ENCODE measurements at regions not wholly inside any gene's neighbourhood (a gene's known extent, or its start where the extent isn't known, plus 50 kb on each side); places are given as distances from the start of the nearest gene placed in this dataset.
A peak's percentile ranks its signal among the peaks of the same experiment; 100 is the strongest.

DNA sequence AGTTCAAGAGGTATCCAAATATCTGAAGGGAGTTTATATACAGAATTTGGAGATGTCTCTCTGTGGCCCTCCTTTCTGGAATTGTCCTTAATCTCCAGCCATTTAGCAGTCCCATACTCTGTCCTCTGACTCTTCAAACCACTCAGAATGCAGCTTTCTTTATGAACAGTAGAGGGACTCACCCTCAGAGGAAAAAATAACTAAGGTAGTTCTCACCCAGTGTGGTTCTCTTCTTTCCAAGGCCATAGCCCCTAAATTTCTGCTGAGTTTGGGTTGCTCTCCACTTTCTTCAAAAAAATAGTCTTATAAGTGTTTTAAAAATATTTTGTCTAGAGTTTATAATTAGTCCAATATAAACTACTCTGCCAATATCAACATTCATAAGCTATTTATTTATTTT is 369.7 kb downstream of the MATN1 start:
- Mint-ChIP-seq H3K4me1 (ENCODE audit: low read depth, unreplicated experiment) (no peaks in the 10 kb centered on the region), H3K4me3 (ENCODE audit: unreplicated experiment) (no peak overlapping the region), H3K9me3 (ENCODE audit: unreplicated experiment) (peaks cover 4% of the 10 kb centered on the region), H3K27ac (ENCODE audit: unreplicated experiment) (no peak overlapping the region), H3K36me3 (ENCODE audit: low read depth, unreplicated experiment) (no peaks in the 10 kb centered on the region), H3K27me3 (ENCODE audit: low read depth, unreplicated experiment) (peaks cover 27% of the 10 kb centered on the region)
- Histone ChIP-seq H3K9me3 (ENCODE audit: insufficient read depth, low read depth, low read length) (no peaks in the 10 kb centered on the region), H3K4me2 (ENCODE audit: low read length) (no peak overlapping the region), H2AFZ (ENCODE audit: low read depth, low read length) (no peak overlapping the region), H3K4me1 (ENCODE audit: insufficient read depth, low read length) (no peaks in the 10 kb centered on the region), H4K20me1 (ENCODE audit: insufficient read depth, low read length) (no peaks in the 10 kb centered on the region), H3K4me3 (ENCODE audit: insufficient read depth, low read depth, low read length) (no peak overlapping the region), H3K9ac (ENCODE audit: low read length) (no peak overlapping the region), H3K36me3 (ENCODE audit: insufficient read depth, low read length) (no peaks in the 10 kb centered on the region), H3K27ac (ENCODE audit: low read depth, low read length) (no peak overlapping the region), H3K79me2 (ENCODE audit: insufficient read depth, low read length) (no peaks in the 10 kb centered on the region), H3K27me3 (ENCODE audit: insufficient read depth, low read length) (no peaks in the 10 kb centered on the region)
- DNase-seq (ENCODE audit: low read depth) (peak; percentile 16), FAIRE-seq (no peak)
- no peak for TF ChIP-seq EZH2 (IDR thresholded peaks at IDR 0.05; ENCODE audit: insufficient read depth, low read length)
- TF ChIP-seq, protein P1, sequence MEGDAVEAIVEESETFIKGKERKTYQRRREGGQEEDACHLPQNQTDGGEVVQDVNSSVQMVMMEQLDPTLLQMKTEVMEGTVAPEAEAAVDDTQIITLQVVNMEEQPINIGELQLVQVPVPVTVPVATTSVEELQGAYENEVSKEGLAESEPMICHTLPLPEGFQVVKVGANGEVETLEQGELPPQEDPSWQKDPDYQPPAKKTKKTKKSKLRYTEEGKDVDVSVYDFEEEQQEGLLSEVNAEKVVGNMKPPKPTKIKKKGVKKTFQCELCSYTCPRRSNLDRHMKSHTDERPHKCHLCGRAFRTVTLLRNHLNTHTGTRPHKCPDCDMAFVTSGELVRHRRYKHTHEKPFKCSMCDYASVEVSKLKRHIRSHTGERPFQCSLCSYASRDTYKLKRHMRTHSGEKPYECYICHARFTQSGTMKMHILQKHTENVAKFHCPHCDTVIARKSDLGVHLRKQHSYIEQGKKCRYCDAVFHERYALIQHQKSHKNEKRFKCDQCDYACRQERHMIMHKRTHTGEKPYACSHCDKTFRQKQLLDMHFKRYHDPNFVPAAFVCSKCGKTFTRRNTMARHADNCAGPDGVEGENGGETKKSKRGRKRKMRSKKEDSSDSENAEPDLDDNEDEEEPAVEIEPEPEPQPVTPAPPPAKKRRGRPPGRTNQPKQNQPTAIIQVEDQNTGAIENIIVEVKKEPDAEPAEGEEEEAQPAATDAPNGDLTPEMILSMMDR (IDR thresholded peaks at IDR 0.05; ENCODE audit: insufficient read depth, low read depth, low read length), result no peak

DNA sequence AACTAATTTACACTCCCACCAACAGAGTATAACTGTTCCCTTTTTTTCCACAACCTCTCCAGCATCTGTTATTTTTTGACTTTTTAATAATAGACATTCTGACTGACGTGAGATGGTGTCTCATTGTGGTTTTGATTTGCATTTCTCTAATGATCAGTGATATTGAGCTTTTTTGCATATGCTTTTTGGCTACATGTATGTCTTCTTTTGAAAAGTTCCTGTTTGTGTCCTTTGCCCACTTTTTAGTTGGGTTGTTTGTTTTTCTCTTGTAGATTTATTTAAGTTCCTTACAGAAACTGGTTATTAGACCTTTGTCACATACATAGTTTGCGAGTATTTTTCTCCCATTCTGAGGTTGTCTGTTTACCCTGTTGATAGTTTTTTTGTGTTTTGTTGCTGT is 375.2 kb downstream of the MATN1 start:
- no peak for TF ChIP-seq EZH2 (IDR thresholded peaks at IDR 0.05; ENCODE audit: insufficient read depth, low read length)
- TF ChIP-seq, protein P1 (IDR thresholded peaks at IDR 0.05; ENCODE audit: insufficient read depth, low read depth, low read length), result no peak
- peaks cover 6% of the 10 kb centered on the region for H3K9me3 Mint-ChIP-seq (ENCODE audit: unreplicated experiment)
- Histone ChIP-seq H4K20me1 (ENCODE audit: insufficient read depth, low read length) (no peaks in the 10 kb centered on the region), H3K4me2 (ENCODE audit: low read length) (no peak overlapping the region), H3K27me3 (ENCODE audit: insufficient read depth, low read length) (no peaks in the 10 kb centered on the region), H3K36me3 (ENCODE audit: insufficient read depth, low read length) (no peaks in the 10 kb centered on the region), H3K9ac (ENCODE audit: low read length) (no peak overlapping the region), H2AFZ (ENCODE audit: low read depth, low read length) (no peak overlapping the region), H3K27ac (ENCODE audit: low read depth, low read length) (no peak overlapping the region), H3K4me3 (ENCODE audit: insufficient read depth, low read depth, low read length) (no peak overlapping the region), H3K79me2 (ENCODE audit: insufficient read depth, low read length) (no peaks in the 10 kb centered on the region), H3K4me1 (ENCODE audit: insufficient read depth, low read length) (no peaks in the 10 kb centered on the region), H3K9me3 (ENCODE audit: insufficient read depth, low read depth, low read length) (no peaks in the 10 kb centered on the region)
- H3K36me3 Mint-ChIP-seq (ENCODE audit: low read depth, unreplicated experiment), result no peaks in the 10 kb centered on the region
- H3K27me3 Mint-ChIP-seq (ENCODE audit: low read depth, unreplicated experiment), result peaks cover 2% of the 10 kb centered on the region
- FAIRE-seq (no peak), DNase-seq (ENCODE audit: low read depth) (no peak)
- H3K4me1 Mint-ChIP-seq (ENCODE audit: low read depth, unreplicated experiment), result no peaks in the 10 kb centered on the region
- H3K27ac Mint-ChIP-seq (ENCODE audit: unreplicated experiment), result no peak overlapping the region
- H3K4me3 Mint-ChIP-seq (ENCODE audit: unreplicated experiment), result no peak overlapping the region

DNA sequence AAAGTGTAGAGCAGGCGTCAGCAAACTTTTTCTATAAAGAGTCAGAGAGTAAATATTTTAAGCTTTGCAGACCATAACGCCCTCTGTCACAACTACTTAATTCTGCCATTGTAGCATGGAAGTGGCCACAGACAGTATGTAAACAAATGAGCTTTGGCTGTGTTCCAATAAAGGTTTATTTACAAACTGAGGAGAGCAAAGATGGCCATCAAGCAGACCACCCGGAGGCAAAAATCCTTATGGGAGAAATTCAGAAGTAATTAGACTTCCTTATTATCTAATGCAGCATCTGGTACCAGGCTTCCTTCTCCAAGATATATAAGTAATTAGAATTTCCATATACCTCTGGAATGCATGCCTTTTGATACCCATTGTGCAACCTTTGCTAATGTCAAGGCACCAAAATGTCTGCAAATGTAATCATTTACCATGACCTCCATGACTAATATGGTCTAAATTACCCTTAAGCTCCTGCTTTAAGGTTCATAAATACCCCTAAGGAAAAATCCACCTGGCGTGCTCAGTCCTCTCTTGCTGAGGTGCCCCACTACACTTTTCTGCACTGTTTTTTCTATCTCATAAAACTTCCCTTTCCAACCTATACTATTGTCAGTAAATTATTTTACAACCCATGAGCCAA is 377.8 kb downstream of the MATN1 start:
- no peaks in the 10 kb centered on the region for H3K9me3 ChIP-seq (ENCODE audit: insufficient read depth, low read depth, low read length)
- H3K4me3 Mint-ChIP-seq (ENCODE audit: unreplicated experiment), result no peak overlapping the region
- H3K4me3 ChIP-seq (ENCODE audit: insufficient read depth, low read depth, low read length), result no peak overlapping the region
- no peaks in the 10 kb centered on the region for H3K79me2 ChIP-seq (ENCODE audit: insufficient read depth, low read length)
- FAIRE-seq (no peak), DNase-seq (ENCODE audit: low read depth) (no peak)
- no peaks in the 10 kb centered on the region for H3K4me1 ChIP-seq (ENCODE audit: insufficient read depth, low read length)
- H3K36me3 Mint-ChIP-seq (ENCODE audit: low read depth, unreplicated experiment), result no peaks in the 10 kb centered on the region
- H3K9ac ChIP-seq (ENCODE audit: low read length), result no peak overlapping the region
- no peaks in the 10 kb centered on the region for H3K36me3 ChIP-seq (ENCODE audit: insufficient read depth, low read length)
- H3K27me3 Mint-ChIP-seq (ENCODE audit: low read depth, unreplicated experiment), result peaks cover 3% of the 10 kb centered on the region
- no peak overlapping the region for H2AFZ ChIP-seq (ENCODE audit: low read depth, low read length)
- H3K27ac ChIP-seq (ENCODE audit: low read depth, low read length), result no peak overlapping the region
- H3K9me3 Mint-ChIP-seq (ENCODE audit: unreplicated experiment), result peaks cover 9% of the 10 kb centered on the region
- H4K20me1 ChIP-seq (ENCODE audit: insufficient read depth, low read length), result no peaks in the 10 kb centered on the region
- H3K27ac Mint-ChIP-seq (ENCODE audit: unreplicated experiment), result no peak overlapping the region
- no peak for TF ChIP-seq EZH2 (IDR thresholded peaks at IDR 0.05; ENCODE audit: insufficient read depth, low read length)
- TF ChIP-seq, protein P1 (IDR thresholded peaks at IDR 0.05; ENCODE audit: insufficient read depth, low read depth, low read length), result no peak
- H3K27me3 ChIP-seq (ENCODE audit: insufficient read depth, low read length), result no peaks in the 10 kb centered on the region
- no peak overlapping the region for H3K4me2 ChIP-seq (ENCODE audit: low read length)
- H3K4me1 Mint-ChIP-seq (ENCODE audit: low read depth, unreplicated experiment), result no peaks in the 10 kb centered on the region
